AG09309 (cell line): ENCODE measurements at regions not wholly inside any gene's neighbourhood (a gene's known extent, or its start where the extent isn't known, plus 50 kb on each side); places are given as distances from the start of the nearest gene placed in this dataset.
"Not testable (repeated sequence)": the region's sequence is repeated elsewhere in the genome, so short reads cannot be mapped to it uniquely, and the experiment has no call there.

Experiments
- DNase-seq: peaks from one replicate; pipeline ENCODE4 v3.0.0-alpha.2; 2010; ENCODE audit warnings: low read depth
- H3K4me3 ChIP-seq: 2 replicates; pipeline ENCODE4 v1.5.1; 2011; ENCODE audit warnings: mild to moderate bottlenecking, low read depth, low read length, moderate library complexity; ENCODE audit not compliant: control insufficient read depth
- TF ChIP-seq, protein P1 (sequence below): IDR thresholded peaks from 2 replicates; pipeline ENCODE4 v1.5.1; 2011; ENCODE audit warnings: mild to moderate bottlenecking, low read depth, low read length, inconsistent platforms; ENCODE audit not compliant: insufficient read depth, control insufficient read depth; ENCODE audit errors: missing control alignments

DNA sequence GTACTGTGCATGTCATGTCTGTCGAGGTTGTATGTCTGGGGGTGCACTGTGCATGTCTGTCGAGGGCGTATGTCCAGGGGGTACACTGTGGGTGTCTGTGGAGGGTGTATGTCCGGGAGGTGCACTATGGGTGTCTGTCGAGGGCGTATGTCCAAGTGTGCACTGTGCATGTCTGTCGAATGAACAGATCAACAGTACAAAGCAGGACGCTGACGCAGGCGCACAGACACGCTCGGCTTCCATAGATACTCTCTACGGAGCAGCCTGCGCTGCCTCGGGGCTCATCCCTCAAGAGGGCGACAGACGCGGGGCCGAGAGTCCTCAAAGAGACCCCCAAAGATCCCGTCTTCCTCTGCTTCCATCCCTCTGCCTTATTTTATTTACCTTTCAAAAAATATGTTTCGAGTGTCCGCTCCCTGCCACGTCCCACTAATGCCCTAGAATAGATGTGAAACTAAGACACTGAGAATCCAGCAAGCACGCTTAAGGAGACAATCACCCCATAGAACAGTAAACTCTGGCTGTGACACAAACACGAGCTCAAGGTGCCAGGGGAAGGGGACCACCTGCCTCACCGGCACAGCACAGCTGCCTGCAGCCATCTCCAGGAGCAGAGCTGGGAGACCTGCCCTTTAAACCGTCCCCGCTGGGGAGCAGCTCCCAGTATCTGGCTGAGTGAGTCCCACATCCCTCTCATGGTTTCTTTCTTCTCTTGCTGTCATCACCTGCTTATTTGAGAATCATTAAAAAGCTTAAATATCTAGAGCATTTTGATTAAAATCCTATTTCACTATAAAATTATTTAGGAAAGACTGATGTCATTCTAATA lies 250.5 kb upstream of the MYT1L start:
- DNase-seq, result no peak
- TF ChIP-seq, protein P1, sequence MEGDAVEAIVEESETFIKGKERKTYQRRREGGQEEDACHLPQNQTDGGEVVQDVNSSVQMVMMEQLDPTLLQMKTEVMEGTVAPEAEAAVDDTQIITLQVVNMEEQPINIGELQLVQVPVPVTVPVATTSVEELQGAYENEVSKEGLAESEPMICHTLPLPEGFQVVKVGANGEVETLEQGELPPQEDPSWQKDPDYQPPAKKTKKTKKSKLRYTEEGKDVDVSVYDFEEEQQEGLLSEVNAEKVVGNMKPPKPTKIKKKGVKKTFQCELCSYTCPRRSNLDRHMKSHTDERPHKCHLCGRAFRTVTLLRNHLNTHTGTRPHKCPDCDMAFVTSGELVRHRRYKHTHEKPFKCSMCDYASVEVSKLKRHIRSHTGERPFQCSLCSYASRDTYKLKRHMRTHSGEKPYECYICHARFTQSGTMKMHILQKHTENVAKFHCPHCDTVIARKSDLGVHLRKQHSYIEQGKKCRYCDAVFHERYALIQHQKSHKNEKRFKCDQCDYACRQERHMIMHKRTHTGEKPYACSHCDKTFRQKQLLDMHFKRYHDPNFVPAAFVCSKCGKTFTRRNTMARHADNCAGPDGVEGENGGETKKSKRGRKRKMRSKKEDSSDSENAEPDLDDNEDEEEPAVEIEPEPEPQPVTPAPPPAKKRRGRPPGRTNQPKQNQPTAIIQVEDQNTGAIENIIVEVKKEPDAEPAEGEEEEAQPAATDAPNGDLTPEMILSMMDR, result no peak
- H3K4me3 ChIP-seq, result no peak overlapping the region

DNA sequence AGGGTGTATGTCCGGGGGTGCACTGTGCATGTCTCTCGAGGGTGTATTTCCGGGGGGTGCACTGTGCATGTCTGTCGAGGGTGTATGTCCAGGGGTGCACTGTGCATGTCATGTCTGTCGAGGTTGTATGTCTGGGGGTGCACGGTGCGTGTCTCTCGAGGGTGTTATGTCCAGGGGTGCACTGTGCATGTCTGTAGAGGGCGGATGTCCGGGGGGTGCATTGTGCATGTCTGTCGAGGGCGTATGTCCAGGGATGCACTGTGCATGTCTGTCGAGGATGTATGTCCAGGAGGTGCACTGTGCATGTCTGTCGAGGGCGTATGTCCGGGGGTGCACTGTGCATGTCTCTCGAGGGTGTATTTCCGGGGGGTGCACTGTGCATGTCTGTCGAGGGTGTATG lies 249.8 kb upstream of the MYT1L start:
- DNase-seq, result not testable (repeated sequence)

DNA sequence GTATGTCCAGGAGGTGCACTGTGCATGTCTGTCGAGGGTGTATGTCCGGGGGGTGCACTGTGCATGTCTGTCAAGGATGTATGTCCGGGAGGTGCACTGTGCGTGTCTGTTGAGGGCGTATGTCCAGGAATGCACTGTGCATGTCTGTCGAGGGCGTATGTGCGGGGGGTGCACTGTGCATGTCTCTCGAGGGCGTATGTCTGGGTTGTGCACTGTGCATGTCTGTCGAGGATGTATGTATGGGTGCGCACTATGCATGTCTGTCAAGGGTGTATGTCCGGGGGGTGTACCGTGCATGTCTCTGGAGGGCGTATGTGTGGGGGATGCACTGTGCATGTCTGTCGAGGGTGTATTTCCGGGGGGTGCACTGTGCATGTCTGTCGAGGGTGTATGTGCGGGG lies 249.3 kb upstream of the MYT1L start:
- no peak overlapping the region for H3K4me3 ChIP-seq
- TF ChIP-seq, protein P1, result no peak
- DNase-seq, result no peak

More for the DNA sequence above, 249.8 kb upstream of the MYT1L start:
- not testable (repeated sequence) for H3K4me3 ChIP-seq

DNA sequence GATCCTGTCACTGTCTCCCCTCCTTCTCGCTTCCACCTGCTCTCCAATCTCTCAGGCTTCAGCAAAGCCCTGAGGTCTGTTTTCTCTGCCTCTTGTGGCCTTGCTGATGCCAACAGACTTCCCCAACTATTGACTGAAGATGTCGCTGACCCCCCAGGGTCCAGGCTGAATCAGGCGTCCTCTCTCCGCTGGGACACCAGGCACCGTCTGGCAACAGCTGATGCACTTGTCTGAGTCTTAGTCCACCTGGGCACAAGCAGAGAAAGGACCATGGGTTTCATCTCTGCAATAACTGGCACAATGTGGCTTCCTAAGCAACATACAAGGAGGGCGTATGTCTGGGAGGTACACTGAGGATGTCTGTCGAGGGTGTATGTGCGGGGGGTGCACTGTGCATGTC lies 248.7 kb upstream of the MYT1L start:
- no peak overlapping the region for H3K4me3 ChIP-seq
- TF ChIP-seq, protein P1, result no peak
- DNase-seq, result no peak

DNA sequence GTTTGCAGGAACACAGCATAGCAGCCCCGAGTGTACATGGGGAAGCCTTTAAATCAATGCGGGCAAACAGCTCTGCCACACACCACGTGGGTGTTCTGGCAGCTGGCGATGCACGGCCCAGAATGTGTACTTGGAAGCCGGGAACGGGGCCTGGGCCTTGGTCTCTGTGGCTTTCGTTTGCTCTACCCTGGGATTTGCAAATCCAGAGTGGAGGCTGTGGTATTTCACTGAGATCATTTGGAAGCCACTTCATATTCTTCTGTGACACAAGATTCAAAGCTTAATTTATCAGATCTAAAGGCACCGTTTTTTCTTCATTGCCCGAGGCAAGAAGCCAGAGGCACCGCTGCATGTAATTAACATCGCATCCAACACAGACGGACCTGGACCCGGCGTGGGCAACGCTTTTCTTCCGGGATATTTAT lies 246.3 kb upstream of the MYT1L start:
- no peak for DNase-seq
- no peak overlapping the region for H3K4me3 ChIP-seq
- TF ChIP-seq, protein P1, result no peak

DNA sequence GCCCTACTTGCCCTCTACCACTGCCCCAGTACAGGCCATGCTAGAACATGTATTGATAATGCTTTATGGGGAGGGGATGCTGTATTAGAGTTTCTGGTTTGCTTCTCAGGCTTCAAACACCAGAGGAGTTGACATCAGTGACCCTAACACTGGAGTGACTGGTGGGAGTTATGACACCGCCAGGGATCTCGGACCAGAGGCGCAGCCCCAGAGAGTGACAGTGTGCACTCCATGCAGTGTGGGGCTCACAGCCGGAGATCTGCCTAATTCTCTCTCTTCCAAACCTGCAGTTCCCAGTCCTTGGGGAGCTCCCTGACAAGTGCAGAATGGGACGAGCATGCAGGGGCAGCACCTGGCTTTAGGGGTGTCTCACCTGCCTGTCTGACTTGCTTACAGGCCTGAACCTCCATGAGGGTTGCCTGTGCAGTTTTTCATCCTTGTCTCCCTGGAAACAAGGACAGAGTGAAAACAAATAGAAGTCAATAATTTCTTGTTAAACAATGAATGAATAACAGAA lies 244.9 kb upstream of the MYT1L start:
- no peak overlapping the region for H3K4me3 ChIP-seq
- TF ChIP-seq, protein P1, result no peak
- DNase-seq, result no peak

DNA sequence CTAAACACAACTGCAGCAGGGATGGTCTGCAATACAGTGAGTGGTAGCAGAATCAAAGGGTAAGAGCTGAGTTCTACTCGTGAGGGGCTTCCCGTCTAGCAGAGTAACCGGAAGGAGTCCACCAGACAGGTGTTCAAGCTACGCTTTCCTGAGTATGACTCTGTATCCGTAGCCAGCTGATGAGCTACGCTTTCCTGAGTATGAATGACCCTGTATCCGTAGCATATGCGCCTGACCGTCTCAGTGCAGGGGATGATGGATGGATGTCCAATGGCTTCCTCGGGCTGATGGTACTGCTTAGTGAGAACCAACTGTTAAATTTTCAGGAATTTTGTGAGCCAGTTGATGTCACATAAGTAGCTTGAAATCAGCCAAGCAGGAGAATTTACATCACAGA lies 244.1 kb upstream of the MYT1L start:
- TF ChIP-seq, protein P1, result no peak
- H3K4me3 ChIP-seq, result no peak overlapping the region
- no peak for DNase-seq
